Right forelimb (tissue), 1 donor: ENCODE measurements at regions not wholly inside any gene's neighbourhood (a gene's known extent, or its start where the extent isn't known, plus 50 kb on each side); places are given as distances from the start of the nearest gene placed in this dataset.
A peak's percentile ranks its signal among the peaks of the same experiment; 100 is the strongest.

ENCODE experiments used
- DNase-seq: peaks from one replicate; pipeline ENCODE4 v3.0.0-alpha.2; 2018

DNA sequence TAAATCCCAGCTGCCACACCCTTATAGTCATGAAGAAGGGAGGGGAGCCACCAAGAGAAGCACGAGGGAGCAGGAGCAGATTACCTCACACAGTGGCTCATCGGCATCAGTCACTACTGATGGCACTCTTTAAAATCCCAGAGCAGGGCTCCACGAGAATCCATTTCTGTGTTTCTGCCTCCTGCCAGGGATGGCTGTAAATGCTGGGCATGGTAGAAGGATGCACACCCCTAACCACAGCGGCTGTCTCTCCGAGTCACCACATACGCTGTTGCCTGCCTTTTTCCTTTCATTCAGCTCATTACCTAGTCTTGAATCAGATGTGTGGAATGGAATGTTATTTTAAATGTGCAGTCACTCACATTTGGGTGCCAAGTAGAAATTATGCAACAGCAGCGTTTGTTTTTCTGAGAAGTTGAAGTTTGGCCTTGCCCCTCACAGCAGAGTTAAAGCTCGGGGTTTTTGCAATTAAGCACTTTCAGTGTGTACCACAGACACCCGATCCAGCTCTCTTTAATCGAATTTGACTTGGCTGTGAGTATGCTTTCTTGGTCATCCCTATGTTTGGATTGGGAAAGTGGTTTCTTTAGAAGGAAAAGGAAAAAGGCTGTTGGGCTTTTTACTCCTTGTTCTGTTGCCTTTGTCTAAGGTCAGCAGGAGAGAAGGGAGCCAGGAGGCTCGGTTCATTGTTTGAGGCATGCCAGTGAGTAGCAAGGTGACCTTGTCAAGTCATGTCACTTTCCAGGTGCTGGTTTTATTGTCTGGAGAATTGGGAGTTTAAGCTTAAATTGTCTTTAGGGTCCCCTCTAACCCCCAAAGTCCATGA lies 284.2 kb upstream of the TPM1 start:
- no peak for DNase-seq

DNA sequence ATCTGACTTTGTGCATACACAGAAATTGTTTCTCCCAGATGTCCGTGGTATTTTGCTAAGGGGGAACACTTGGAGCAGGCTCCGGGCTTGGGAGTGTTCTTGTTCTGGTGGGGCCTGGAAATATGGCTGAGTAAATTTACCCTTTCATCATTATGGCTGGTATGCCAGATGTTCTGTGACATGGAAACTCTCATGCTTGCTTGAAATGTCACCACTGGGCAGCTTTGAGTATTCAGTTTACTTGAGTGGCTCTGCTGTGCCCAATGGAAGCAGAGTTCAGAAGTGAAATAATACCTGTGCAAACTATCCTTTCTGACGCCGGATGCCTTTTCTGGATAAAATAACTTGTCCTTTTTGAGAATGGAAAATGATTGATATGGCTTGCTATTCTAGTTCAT lies 283.6 kb upstream of the TPM1 start:
- no peak for DNase-seq

DNA sequence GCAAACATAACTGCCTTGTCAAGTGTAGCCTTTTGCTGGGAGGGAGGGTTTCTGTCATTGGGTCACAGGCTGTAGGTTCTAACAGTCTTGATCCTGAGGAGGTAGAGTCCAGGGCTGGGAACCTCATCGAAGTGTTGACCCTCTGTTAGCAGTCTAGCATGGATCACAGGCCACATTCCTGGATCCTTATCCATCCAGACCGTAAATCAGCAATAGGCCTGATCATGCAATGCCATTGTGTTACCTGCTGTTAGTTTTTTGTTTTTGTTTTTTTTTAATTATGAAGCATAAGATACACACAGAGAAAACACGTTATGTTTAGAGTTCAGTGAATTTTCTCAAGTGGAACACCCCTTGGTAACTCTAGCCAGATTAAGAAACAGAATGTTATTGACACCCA lies 282.0 kb upstream of the TPM1 start:
- DNase-seq = no peak

DNA sequence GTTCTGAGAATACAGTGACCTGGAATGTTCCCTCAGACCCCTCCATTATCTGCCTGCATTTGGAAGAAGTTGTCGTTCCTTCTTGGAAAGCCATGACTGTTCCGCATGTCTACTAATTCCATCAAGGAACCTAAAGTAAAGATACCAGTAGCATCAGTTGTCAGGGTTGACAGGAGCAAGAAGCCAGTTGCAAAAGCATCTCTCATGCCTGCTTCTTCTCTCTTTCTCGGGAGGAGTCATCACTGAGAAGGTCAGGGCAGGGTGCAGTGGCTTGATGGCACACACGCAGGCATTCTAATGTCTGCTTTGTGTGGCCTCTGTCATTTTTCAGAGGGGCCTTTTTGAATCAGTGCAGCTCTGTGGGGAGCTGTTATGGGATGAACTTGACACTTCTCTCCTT lies 276.6 kb upstream of the TPM1 start:
- DNase-seq = no peak

DNA sequence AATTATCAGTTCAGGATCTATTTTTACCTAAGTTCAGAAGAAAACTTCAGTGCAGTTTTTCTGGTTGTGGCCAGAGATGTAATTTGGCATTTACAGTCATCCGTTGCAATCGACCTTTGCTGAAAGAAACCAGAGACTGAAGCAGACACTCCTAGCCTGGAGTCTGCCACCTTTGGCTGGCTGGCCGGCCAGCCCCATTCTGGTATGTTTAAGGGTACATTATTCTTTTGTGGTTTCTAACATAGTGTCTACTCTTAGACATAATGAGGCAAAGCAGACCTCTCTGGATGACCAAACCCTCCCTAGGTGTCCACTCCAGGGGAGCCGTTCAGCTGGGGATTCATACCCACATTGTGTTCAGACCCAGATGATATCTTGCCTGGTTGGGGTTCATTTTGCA lies 275.9 kb upstream of the TPM1 start:
- DNase-seq = no peak

DNA sequence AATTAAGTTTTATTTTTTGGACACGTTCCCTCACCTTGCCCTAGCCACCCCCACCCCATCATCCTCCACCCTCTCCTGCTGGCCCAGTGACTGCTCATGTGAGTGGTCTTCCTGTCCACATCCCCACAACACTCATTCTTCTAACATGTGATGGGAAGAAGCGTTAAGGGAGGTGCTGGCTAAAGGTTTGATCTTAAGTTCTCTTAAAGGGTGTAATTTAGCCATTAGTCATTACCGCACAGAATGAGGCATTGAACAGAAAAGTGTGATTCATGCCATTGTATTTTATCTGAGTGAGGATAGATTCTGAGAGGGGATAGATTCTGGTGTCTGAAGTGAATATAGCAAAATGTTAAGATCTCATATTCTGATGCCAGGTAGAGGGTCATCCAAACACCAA lies 272.9 kb upstream of the TPM1 start:
- DNase-seq = no peak

DNA sequence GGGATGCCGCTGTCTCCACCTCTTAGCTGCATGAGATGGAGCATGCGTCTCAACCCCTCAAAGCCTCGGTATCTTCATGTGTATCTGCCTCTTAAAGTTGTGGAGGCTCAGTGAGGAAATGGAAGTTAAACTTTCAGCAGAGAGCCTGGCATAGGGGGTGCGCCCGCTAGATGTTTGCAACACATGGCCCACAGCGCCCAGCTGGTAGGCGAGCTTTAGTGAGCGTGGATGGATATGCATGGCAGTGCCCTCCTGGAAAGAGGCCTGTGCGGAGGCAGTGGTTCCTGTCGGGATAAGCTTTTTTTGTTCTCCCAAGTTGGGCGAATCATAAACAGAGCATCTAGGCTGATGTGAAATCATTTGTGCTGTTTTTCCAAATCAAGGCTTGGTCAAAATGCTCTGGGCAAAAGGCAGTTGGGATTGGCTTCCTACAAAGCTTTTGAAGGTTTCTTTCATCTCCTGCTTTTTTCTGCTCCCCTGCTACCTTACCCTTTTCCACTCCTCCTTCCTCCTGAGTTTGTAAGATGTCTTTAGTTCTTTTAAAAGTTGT lies 272.4 kb upstream of the TPM1 start:
- no peak for DNase-seq

DNA sequence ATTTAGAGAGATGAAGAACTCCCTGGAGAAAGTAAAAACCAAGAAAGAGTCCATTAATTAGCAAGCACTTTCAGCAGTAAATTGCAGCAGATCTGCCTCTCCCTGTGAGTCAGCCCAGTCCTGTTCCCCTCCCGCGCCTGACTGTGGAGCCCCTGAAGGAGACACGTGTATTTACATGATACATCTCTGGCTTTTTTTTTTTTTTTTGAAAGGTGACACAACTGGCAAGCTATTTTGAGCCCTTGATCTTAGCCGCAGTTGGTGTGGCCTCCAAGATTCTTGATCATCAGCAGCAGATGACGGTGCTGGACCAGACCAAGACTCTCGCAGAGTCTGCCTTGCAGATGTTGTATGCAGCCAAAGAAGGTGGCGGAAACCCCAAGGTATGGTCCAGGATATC lies 271.8 kb upstream of the TPM1 start:
- no peak for DNase-seq

DNA sequence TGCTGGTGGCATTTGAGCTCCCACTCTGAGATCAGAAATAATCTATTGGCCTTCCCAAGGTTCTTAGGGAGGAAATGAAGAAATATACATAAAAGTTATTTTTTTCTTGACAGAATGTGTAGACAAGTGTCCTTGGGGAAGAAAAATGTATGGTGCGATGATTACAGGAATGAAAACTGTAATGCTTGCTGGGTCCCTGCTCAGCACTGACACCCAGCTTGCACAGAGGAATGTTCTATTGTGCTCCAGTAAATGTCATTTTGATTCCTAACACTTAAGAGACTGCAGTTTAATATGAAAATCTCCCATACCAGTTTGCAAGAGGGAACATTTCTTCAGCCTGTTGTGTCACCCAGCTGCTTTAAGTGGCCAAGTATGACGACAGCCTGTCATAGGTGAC lies 271.3 kb upstream of the TPM1 start:
- no peak for DNase-seq

DNA sequence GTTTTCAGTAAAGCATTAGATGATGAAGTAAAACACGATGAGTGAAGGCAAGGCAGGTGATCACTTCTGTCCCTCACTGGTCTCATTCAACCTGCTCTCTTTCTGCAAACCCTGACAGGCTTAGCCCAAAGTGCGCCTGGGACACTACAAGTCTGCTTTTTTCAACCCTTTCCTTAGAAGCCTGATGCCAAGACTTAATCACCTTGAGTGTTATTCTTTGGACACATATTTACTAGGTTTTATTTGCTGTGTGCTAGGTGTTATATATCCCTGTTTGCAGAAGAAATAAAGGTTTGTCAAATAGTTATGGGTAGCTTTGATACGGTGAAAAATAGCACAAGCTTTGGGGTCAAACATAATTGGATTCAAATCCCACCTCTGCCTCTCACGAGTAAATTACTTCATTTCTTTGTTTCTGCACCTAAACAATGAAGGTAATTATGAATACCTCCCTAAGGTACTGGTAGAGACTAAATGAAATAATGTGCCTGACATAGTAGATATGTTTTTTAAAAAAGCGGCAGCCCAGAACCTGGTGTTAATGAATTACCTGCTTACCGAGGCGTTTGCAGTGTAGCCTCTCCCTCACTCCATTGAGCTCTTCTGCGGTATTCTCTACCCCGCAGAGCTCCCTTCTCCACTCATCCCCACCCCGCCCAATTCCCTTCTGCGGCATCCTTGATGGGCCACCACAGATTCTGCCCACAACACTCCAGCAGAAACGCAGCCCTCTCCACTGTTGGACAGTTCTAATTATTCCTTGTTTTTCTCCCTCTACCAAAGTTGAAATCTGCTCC lies 269.0 kb upstream of the TPM1 start:
- DNase-seq = no peak

DNA sequence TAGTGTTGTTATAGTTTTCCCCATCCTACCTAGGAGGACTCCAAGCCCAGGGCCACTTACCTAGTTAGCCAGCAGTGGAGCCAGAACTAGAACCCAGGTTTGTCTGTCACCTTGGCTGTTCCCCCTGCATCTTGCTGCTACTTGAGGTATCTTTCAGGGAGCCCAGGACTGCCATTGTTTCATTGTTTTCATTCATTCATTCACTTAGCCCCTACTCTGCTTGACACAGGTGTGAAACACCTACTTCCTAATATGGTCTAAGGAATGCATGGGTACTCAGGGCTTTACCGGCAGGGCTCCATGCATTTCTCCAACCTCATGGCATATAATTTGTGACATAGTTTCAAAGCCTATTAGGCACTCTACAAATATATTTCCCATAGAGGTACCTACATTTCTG lies 266.6 kb upstream of the TPM1 start:
- no peak for DNase-seq

DNA sequence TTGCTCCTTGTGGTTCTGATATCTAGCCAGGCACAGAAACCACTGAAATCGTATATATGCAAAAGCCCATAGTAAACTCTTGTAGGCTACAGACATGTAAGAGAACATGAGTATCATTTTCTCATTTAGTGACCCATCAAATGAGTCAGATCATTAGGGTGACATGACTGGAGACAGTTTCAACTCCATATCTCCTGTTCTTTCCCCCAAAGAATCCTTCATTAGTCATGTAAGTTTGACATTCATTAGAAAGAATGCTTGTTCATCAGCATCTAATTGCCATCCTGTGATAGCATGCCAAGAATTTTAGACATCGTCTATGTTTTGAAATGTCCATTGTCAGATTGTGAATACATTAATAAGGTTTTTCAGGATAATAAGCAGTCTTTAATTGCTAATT lies 264.9 kb upstream of the TPM1 start:
- no peak for DNase-seq

DNA sequence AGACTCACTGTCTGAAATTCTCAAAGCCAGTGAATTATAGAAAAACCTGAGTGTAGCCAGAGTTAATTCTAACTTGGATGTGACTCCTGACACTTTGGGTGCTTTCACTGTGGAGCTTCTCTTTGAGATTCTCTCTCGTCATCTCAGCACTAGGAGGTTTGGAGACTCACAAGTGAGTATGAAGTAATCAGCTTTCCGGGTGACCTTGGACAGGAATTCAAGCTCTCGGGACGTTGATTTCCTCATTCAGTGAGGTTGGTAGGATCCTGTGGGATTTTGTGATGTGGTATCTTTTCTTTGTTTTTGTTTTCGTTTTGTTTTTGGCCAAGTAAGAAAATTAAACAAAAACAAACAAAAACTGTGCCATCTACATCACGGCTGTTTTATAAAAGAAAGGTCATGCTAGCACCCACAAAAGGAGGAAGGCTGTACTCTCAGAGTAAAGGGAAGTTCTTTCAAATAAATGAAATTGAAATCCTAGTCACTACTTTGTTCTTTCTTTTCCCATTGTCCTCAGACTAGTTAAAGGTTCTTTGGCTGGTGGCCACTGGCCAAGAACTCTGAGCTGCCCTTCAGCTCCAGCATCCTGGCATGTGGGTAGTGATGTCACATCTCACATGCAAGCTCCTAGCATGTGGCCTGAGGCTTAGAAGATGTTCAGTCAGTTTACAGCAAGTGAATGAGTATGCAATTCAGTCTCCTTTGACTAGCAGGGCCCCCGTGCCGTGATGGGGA lies 263.3 kb upstream of the TPM1 start:
- DNase-seq = no peak

DNA sequence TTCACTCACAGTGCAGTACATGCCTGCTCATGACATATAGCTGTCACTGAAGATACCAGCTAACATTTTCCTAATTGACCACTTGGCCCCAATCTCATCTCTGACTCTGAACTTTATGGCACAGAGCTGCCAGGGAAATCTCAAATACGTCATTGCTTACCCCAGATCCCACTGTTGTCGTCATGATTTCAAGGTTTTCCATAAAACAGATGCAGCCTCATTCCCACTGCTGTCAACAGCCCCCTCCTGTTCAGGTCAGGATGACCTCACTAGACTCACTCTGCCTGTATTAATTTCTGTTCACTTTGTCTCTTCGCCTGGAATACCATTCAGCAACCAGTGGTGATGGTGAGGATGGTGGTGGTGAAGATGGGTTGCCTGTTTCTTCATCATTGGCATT lies 262.6 kb upstream of the TPM1 start:
- no peak for DNase-seq

DNA sequence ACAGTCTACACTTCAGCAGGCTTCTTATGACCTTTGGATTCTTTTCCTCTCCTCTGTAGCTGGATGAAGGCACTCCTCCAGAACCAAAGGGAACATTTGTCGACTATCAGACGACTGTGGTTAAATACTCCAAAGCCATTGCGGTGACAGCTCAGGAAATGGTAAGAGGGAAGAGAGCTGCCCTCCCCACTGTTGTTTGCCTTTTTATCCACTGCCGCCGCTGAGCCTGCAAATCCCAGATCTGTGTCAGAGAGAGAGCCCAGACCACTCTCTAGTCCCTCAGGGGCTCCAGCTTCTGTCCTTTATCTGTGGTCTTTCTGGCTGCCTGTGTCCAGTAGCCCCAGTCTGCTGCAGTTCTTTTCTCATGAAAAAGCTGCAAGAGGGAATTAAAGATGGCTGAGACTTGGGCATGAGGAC lies 261.5 kb upstream of the TPM1 start:
- no peak for DNase-seq

DNA sequence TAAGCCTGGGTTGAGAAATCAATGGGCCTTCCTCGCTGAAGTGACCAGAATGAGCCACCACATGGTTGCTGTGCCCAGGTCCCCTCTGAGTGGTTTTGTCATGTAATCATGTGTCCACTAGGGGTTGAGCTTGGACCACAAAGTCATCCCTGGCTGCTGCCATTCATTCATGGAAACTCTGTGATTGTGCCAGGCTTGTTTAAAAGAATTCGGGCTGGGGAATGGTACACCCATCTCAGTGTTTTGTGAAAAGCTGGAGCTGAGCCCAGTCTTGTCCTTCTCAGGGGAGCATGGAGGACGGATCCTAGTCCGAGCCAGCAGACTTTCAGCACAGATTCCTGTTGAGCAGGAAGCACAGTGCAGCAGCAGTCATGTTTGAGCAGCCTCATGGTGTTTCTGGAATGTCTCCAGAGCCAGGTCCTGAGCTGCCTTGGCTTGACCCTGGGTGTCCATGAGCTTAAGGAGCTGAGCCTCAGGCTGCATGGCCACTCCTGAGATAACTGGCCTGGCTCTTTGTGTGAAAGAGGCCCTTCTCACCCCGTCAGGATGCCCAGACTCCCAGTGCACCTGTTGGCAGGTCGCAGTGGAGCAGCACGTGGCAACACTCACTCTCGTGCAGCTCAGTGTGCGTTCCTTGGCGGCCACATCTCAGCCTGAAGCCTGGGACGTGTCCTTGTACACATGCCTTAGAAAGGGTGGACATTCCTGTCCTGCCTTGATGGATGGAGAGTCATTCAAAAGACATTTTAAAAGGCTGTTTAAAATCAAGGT lies 260.3 kb upstream of the TPM1 start:
- peak; percentile 81 for DNase-seq

DNA sequence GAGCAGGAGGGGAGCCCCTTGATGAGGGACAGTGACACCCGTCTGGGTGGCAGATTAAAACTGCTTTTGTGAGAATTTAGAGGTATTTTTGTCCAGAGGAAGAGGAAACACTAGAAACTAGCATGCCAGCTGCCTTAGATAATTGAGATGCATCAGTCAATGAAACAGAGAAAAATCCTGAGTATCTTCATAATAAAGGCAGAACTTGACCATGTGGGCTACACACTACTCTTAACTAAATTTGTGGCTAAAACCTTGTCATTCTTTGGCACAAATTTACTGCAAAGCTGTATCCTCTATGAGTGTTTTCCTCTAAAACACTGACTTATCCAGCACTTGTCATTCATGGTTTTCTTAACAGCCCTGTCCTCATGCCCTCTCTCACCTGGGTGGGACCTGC lies 259.7 kb upstream of the TPM1 start:
- DNase-seq = no peak

DNA sequence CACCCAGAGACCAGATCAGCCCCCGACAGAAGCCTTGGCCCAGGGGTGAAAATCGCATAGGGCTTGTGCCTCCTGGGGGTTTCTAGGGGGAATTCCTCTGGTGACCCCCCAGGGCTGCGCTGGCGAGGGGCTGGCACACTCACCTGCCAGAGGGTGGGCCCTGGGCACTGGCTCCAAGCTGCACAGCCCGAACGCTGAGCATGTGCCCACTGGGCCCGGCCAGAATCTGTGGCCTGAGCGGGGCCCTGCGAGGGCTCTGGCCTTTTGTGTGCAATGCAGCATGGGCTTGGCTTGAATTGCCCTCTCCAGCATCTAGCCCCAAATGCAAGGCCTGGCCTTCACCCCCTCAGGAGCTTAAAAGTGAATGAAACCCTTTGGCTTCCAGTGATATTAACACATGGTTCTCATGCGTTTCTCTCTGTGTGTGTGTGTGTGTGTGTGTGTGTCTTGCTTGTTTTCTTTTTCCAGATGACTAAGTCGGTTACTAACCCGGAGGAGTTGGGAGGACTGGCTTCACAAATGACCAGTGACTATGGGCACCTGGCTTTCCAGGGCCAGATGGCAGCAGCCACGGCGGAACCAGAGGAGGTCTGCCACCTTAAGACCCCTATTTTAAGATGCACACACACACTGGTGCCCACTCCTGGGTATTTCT lies 259.1 kb upstream of the TPM1 start:
- DNase-seq = no peak

DNA sequence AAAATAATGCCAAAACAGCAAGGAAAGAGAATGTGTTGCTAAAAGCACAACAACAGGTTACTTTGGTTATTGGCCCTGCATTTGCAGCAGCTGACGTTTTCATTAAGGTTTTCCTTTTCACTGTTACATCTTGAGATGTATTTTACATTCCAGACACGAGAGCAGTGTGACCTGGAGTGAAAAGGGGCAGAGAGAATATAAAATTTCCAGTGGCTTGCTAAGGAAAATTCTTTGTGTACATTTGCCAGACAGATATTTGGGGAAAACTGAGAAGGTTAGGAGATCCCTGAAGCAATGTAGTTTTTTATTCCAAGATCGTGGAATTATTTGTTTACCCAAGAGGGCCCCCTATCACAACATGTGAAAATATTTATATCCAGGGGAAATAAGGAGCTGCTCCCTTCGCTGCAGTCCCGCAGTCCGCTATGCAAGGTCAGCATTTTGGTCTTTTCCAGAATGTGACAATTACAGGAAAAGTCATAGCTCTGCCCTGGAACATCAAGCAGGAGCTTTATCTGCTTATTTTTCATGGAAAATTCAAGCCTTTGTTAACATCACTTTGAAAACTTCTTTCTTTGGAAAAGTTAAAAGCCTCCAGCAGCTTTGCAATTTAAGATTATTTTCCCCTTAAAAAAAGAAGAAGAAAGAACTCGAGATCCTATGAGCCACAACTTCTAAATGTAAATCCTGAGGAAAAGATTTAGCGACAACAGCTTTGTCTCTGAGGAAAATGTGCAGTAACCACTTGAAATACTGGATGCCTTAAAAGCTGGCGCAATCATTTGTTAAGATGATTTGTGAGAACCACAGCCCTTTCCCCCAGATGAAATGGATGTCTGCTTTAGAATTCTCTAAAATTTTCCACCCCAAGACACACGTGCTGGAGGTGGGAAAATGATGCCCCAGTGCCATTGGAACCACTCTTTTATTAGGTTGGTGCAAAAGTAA lies 256.4 kb upstream of the TPM1 start:
- DNase-seq = no peak

DNA sequence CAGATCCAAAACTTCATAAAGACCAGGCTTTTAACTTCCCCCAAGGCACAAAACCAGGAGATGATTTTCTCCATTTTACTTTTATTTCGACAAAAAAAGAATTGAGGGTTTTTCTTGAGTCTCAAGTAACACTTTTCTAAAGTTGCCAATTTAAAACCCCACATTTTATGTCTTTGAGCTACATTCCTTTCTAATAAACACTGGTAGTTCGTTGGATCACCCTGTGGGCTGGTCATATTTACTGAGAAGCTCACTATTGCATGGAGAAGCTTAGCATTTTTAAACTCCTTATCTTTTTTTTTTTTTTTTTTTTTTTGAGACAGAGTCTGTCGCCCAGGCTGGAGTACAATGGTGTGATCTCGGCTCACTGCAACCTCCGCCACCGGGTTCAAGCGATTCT lies 255.1 kb upstream of the TPM1 start:
- DNase-seq = no peak

DNA sequence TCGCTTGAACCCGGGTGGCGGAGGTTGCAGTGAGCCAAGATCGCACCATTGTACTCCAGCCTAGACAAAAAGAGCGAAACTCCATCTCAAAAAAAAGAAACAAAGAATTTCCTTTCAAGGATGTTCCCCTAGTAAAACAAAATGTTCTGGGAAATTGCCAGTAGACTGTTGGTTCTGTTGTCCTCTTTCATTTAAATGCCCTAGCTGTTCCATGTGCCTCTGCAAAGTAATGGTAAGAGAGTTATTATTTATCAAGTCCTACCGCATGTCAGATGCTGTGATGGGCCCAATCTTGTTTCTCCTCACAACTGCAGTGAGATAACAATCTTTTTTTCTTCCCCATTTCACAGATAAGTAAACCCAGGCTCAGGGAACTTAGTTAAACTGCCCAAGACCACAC lies 254.3 kb upstream of the TPM1 start:
- DNase-seq = no peak
